Mesodermal cell (in vitro differentiated cells): ENCODE measurements at regions not wholly inside any gene's neighbourhood (a gene's known extent, or its start where the extent isn't known, plus 50 kb on each side); places are given as distances from the start of the nearest gene placed in this dataset.
"Not testable (repeated sequence)": the region's sequence is repeated elsewhere in the genome, so short reads cannot be mapped to it uniquely, and the experiment has no call there.

Source experiments
- H3K27ac ChIP-seq: 2 replicates; pipeline ENCODE4 v1.7.0; 2013; ENCODE audit warnings: mild to moderate bottlenecking, low read depth, low read length, moderate library complexity; ENCODE audit not compliant: severe bottlenecking
- H3K36me3 ChIP-seq: 2 replicates; pipeline ENCODE4 v1.7.1; 2013; ENCODE audit warnings: mild to moderate bottlenecking, low read length, moderate library complexity; ENCODE audit not compliant: control insufficient read depth, insufficient read depth
- H3K4me1 ChIP-seq: one replicate; pipeline ENCODE4 v1.7.1; 2013; ENCODE audit warnings: mild to moderate bottlenecking, low read length; ENCODE audit not compliant: insufficient read depth, control insufficient read depth, poor library complexity, severe bottlenecking
- H3K4me3 ChIP-seq: 2 replicates; pipeline ENCODE4 v1.7.0; 2013; ENCODE audit warnings: low read length, control low read depth, mild to moderate bottlenecking; ENCODE audit not compliant: insufficient read depth, poor library complexity, severe bottlenecking; ENCODE audit errors: extremely low read depth
- H3K9me3 ChIP-seq: 2 replicates; pipeline ENCODE4 v1.7.1; 2013; ENCODE audit warnings: mild to moderate bottlenecking, low read length, moderate library complexity; ENCODE audit not compliant: control insufficient read depth
- WGBS, 2 experiments: methylation state at CpG; one replicate each; pipeline ENCODE4 v1.1.5; 2013; ENCODE audit warnings: missing lambda C conversion rate in 2 of 2; ENCODE audit not compliant: insufficient coverage in 2 of 2; 5-methylcytosine and 5-hydroxymethylcytosine counted together

- no peak overlapping the region for H3K27ac ChIP-seq
- no peaks in the 10 kb centered on the region for H3K4me1 ChIP-seq
- WGBS, 2 experiments = 27 to 32% methylated on average over 4 of the region's 5 CpGs
- H3K9me3 ChIP-seq = peaks cover 39% of the 10 kb centered on the region
- no peak overlapping the region for H3K4me3 ChIP-seq
- H3K36me3 ChIP-seq = no peaks in the 10 kb centered on the region
These were observed 165.9 kb upstream of the VIPR2 start for GRCh38 chr7:159310457-159311171.

DNA sequence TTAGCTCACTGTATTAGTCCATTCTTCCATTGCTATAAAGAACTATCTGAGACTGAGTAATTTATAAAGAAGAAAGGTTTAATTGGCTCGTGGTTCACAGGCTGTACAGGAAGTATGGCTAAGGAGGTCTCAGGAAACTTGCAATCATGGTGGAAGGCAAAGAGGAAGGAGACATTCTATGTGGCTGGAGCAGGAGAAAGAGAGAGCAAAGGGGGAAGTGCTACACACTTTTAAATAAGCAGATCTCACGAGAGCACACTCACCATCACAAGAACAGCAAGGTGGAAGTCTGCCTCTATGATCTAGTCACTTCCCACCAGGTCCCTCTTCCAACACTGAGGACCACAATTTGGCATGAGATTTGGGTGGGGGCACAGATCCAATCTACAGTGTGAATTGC, 164.5 kb upstream of the VIPR2 start:
- H3K36me3 ChIP-seq, H3K27ac ChIP-seq, H3K4me1 ChIP-seq, H3K4me3 ChIP-seq: not testable (repeated sequence)
- 36 to 50% methylated on average over 1 of the region's 2 CpGs for WGBS, 2 experiments
- peaks cover 32% of the 10 kb centered on the region for H3K9me3 ChIP-seq

- 45% methylated on average over 2 of the region's 2 CpGs; no CpG with 5 or more reads in 1 of the 2 experiments for WGBS, 2 experiments
- no peaks in the 10 kb centered on the region for H3K4me1 ChIP-seq
These were observed 161.3 kb upstream of the VIPR2 start for GRCh38 chr7:159306012-159306411.

DNA sequence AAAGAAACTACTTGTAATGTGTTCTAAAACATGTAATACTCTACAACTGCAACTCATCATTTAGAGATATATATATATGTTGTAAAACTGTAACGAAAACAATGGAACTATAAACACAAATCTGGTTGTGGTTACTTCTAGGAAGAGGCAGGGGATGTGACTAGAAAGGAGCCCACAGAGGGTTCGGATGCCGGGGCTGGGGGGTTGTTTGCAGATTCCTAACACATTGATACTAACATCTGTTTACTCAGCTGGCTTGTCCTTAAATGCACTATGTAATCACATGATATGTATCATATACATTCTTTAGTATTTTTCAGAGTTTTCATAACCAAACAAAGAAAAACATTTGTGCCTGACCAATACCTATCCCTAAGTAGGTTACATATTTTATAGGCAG, 160.5 kb upstream of the VIPR2 start:
- WGBS, 2 experiments = no CpG with 5 or more reads among the region's 3 CpGs
- H3K4me1 ChIP-seq, H3K36me3 ChIP-seq, H3K4me3 ChIP-seq, H3K27ac ChIP-seq: not testable (repeated sequence)
- H3K9me3 ChIP-seq = peaks cover 16% of the 10 kb centered on the region

More at GRCh38 chr7:159306012-159306411, 161.3 kb upstream of the VIPR2 start:
- no peaks in the 10 kb centered on the region for H3K36me3 ChIP-seq
- no peak overlapping the region for H3K27ac ChIP-seq
- H3K4me3 ChIP-seq = no peak overlapping the region
- H3K9me3 ChIP-seq = peaks cover 24% of the 10 kb centered on the region

DNA sequence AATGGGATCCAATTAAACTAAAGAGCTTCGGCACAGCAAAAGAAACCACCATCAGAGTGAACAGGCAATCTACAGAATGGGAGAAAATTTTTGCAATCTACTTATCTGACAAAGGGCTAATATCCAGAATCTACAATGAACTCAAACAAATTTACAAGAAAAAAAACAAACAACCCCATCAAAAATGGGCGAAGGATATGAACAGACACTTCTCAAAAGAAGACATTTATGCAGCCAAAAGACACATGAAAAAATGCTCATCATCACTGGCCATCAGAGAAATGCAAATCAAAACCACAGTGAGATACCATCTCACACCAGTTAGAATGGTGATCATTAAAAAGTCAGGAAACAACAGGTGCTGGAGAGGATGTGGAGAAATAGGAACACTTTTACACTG, 158.8 kb upstream of the VIPR2 start:
- H3K4me1 ChIP-seq, H3K4me3 ChIP-seq, H3K9me3 ChIP-seq, H3K27ac ChIP-seq, H3K36me3 ChIP-seq: not testable (repeated sequence)
- WGBS, 2 experiments = no CpG with 5 or more reads among the region's 2 CpGs

DNA sequence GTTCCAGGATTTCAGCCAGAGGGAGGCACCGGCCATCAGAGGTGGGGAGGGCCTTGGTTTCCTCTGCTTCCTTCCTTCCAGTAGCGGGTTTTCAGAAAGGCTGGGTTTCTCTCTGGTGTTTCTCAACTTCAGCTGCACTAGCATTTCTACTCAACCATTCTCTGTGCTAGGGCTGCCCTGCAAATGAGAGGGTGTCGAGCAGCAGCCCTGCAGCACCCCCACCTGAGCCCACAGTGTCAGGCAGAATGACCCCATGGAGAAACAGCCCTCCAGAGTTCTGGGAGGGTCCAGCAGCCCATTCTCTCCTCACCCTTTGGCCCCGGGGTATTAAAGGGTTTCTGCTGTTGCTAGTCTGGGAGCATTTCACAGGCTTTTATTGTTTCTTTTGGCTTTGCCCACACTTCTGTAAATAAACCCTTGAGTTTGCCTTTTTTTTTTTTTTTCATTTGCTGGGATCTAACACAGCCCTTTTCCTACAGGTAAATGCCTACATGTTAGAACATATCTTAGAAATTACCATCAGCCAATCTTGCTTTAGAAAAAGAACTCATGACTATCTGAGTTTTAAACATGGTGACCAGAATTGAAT, 151.5 kb upstream of the VIPR2 start:
- Histone ChIP-seq H3K27ac (no peak overlapping the region), H3K9me3 (peaks cover 12% of the 10 kb centered on the region), H3K4me3 (no peak overlapping the region), H3K36me3 (no peaks in the 10 kb centered on the region), H3K4me1 (no peaks in the 10 kb centered on the region)
- 28% methylated on average over 4 of the region's 4 CpGs; no CpG with 5 or more reads in 1 of the 2 experiments for WGBS, 2 experiments

DNA sequence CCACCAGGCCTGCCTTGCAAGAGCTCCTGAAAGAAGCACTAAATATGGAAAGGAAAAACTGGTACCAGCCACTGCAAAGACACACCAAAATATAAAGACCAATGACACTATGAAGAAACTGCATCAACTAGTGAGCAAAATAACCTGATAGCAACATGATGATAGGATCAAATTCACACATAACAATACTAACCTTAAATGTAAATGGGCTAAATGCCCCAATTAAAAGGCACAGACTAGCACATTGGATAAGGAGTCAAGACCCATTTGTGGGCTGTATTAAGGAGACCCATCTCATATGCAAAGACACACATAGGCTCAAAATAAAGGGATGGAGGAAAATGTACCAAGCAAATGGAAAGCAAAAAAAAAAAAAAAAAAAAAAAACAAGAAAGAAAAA, 141.8 kb upstream of the VIPR2 start:
- H3K36me3 ChIP-seq, H3K27ac ChIP-seq, H3K4me1 ChIP-seq, H3K4me3 ChIP-seq: not testable (repeated sequence)
- H3K9me3 ChIP-seq = peaks cover 29% of the 10 kb centered on the region

GRCh38 chr7:159281573-159281972, 136.9 kb upstream of the VIPR2 start:
- WGBS, 2 experiments = 50 to 86% methylated on average over 1 to 2 of the region's 3 CpGs
- no peak overlapping the region for H3K27ac ChIP-seq
- no peaks in the 10 kb centered on the region for H3K36me3 ChIP-seq
- no peak overlapping the region for H3K4me3 ChIP-seq
- H3K9me3 ChIP-seq = peaks cover 57% of the 10 kb centered on the region
- no peaks in the 10 kb centered on the region for H3K4me1 ChIP-seq

GRCh38 chr7:159280008-159280407, 135.3 kb upstream of the VIPR2 start:
- Histone ChIP-seq H3K4me1 (no peaks in the 10 kb centered on the region), H3K4me3 (no peak overlapping the region), H3K36me3 (no peaks in the 10 kb centered on the region), H3K9me3 (peaks cover 57% of the 10 kb centered on the region), H3K27ac (no peak overlapping the region)
- 68 to 69% methylated on average over 3 of the region's 3 CpGs for WGBS, 2 experiments

GRCh38 chr7:159272739-159273138, 128.1 kb upstream of the VIPR2 start:
- Histone ChIP-seq H3K9me3 (peaks cover 51% of the 10 kb centered on the region), H3K27ac (no peak overlapping the region), H3K36me3 (no peaks in the 10 kb centered on the region), H3K4me1 (no peaks in the 10 kb centered on the region), H3K4me3 (no peak overlapping the region)
- 80 to 82% methylated on average over 3 of the region's 3 CpGs for WGBS, 2 experiments

- H3K36me3 ChIP-seq = no peaks in the 10 kb centered on the region
- H3K9me3 ChIP-seq = peaks cover 45% of the 10 kb centered on the region
- WGBS, 2 experiments = no CpG with 5 or more reads among the region's 1 CpG
These were observed 127.1 kb upstream of the VIPR2 start for GRCh38 chr7:159271781-159272180.

More at GRCh38 chr7:159271781-159272180, 127.1 kb upstream of the VIPR2 start:
- Histone ChIP-seq H3K4me1 (no peaks in the 10 kb centered on the region), H3K27ac (no peak overlapping the region), H3K4me3 (no peak overlapping the region)
